HCT116 (cell line): ENCODE measurements at regions not wholly inside any gene's neighbourhood (a gene's known extent, or its start where the extent isn't known, plus 50 kb on each side); places are given as distances from the start of the nearest gene placed in this dataset.

Source experiments
- ATAC-seq: fragments of 200-7000 bp; cut with Tn5 transposase; 2 replicates; pipeline ENCODE4 v1.9.1; 2020; ENCODE audit warnings: mild to moderate bottlenecking, moderate library complexity
- BruUV-seq: library from RNA; stranded (reverse); fragments of 400-500 nt; replicated peaks from 2 replicates; lab custom pipeline; 2021; lab: Mats Ljungman, UMichigan
- CTCF ChIA-PET: fragments of 300-600 bp; sonication (Branson Sonifier 250); formaldehyde crosslinking; loops from one replicate; lab custom pipeline; 2021; ENCODE audit warnings: antibody characterized with exemption; lab: Charles Lee
- POLR2A ChIA-PET: fragments of 300-600, 350-600 bp; sonication (Branson Sonifier 250); formaldehyde crosslinking; loops from one replicate; lab custom pipeline; 2021; ENCODE audit warnings: antibody characterized with exemption; lab: Charles Lee
- RAD21 ChIA-PET, 2 experiments: fragments of 300-600 bp; sonication (Branson Sonifier 250); formaldehyde crosslinking; loops; one replicate each; lab custom pipeline; 2023; ENCODE audit warnings: low total read pairs in 2 of 2; ENCODE audit not compliant: uncharacterized antibody in 2 of 2, unreplicated experiment in 2 of 2, low non-redundant PET in 1 of 2; lab: Charles Lee
- DNase-seq: peaks from one replicate; pipeline ENCODE4 v3.0.0-alpha.2; 2010; ENCODE audit warnings: low read depth, low spot score
- H2AFZ ChIP-seq: fragments of 200-600 bp; shearing (Covaris generic), sonication (generic); 2 replicates; pipeline ENCODE4 v1.6.1; 2017; ENCODE audit warnings: low read depth, mixed run types, mixed read lengths, antibody characterized with exemption, low read length; ENCODE audit not compliant: poor library complexity, severe bottlenecking
- H3K27ac ChIP-seq: 2 replicates; pipeline ENCODE4 v1.5.1; 2012; ENCODE audit warnings: low read depth, low read length
- H3K27me3 ChIP-seq: fragments of 200-600 bp; sonication (generic); 2 replicates; pipeline ENCODE4 v1.6.1; 2016; ENCODE audit warnings: mixed run types, low read length, mixed read lengths; ENCODE audit not compliant: insufficient read depth
- H3K36me3 ChIP-seq, 2 experiments: fragments of 200-500 bp in 1 of 2; fragments of 200-600 bp in 1 of 2; sonication (Bioruptor generic) in 1 of 2; sonication (generic) in 1 of 2; 2 replicates each; pipeline versions ENCODE4 v1.5.1 to v1.6.1; 2014 to 2016; ENCODE audit warnings: low read length in 2 of 2, inconsistent platforms in 1 of 2, mixed read lengths in 1 of 2, mixed run types in 1 of 2; ENCODE audit not compliant: insufficient read depth in 2 of 2, control insufficient read depth in 1 of 2
- H3K4me1 ChIP-seq, 2 experiments: fragments of 200-600 bp in 1 of 2; sonication (generic) in 1 of 2; 2 replicates each; pipeline versions ENCODE4 v1.5.1 to v1.6.1; 2012 to 2017; ENCODE audit warnings: low read length in 2 of 2, inconsistent platforms in 1 of 2, mild to moderate bottlenecking in 1 of 2, mixed read lengths in 1 of 2, mixed run types in 1 of 2, moderate library complexity in 1 of 2; ENCODE audit not compliant: insufficient read depth in 2 of 2, control insufficient read depth in 1 of 2
- H3K4me2 ChIP-seq: fragments of 200-600 bp; sonication (generic); 2 replicates; pipeline ENCODE4 v1.6.1; 2017; ENCODE audit warnings: mixed run types, low read length, mixed read lengths
- H3K4me3 ChIP-seq, 2 experiments: fragments of 200-600 bp in 1 of 2; sonication (generic) in 1 of 2; replicated peaks in 1 of 2; 2 replicates each; pipeline ENCODE4 v1.5.1; 2011 to 2016; ENCODE audit warnings: low read length in 2 of 2, control low read depth in 1 of 2, low read depth in 1 of 2, mild to moderate bottlenecking in 1 of 2, mixed read lengths in 1 of 2, mixed run types in 1 of 2
- H3K79me2 ChIP-seq: fragments of 200-600 bp; sonication (generic); 2 replicates; pipeline ENCODE4 v1.6.1; 2017; ENCODE audit warnings: mild to moderate bottlenecking, mixed run types, low read length, moderate library complexity, mixed read lengths; ENCODE audit not compliant: insufficient read depth
- H3K9ac ChIP-seq: fragments of 200-600 bp; sonication (generic); 2 replicates; pipeline ENCODE4 v1.6.1; 2016; ENCODE audit warnings: low read length, mixed read lengths
- H3K9me2 ChIP-seq: fragments of 200-600 bp; sonication (generic), shearing (Covaris generic); 2 replicates; pipeline ENCODE4 v1.6.1; 2017; ENCODE audit warnings: mixed run types, mild to moderate bottlenecking, moderate library complexity; ENCODE audit not compliant: insufficient read depth
- H3K9me3 ChIP-seq, 2 experiments: fragments of 200-500 bp in 1 of 2; fragments of 200-600 bp in 1 of 2; sonication (Bioruptor generic) in 1 of 2; sonication (generic) in 1 of 2; 2 replicates each; pipeline ENCODE4 v1.6.1; 2014 to 2017; ENCODE audit warnings: low read length in 2 of 2, mixed read lengths in 2 of 2, inconsistent platforms in 1 of 2, low read depth in 1 of 2, mild to moderate bottlenecking in 1 of 2, mixed run types in 1 of 2, moderate library complexity in 1 of 2; ENCODE audit not compliant: control insufficient read depth in 1 of 2, insufficient read depth in 1 of 2
- H4K20me1 ChIP-seq: fragments of 200-600 bp; sonication (generic), shearing (Covaris generic); 2 replicates; pipeline ENCODE4 v1.6.1; 2017; ENCODE audit warnings: mixed run types, mild to moderate bottlenecking, moderate library complexity; ENCODE audit not compliant: insufficient read depth
- CBX3 ChIP-seq: IDR thresholded peaks from 2 replicates; pipeline ENCODE4 v1.6.1; 2012; ENCODE audit warnings: low read depth
- CEBPB ChIP-seq: IDR thresholded peaks from 2 replicates; pipeline ENCODE4 v1.6.1; 2012; ENCODE audit warnings: low read depth
- EGR1 ChIP-seq: IDR thresholded peaks from 2 replicates; pipeline ENCODE4 v1.6.1; 2012; ENCODE audit warnings: low read depth
- ELF1 ChIP-seq: IDR thresholded peaks from 2 replicates; pipeline ENCODE4 v1.6.1; 2012; ENCODE audit warnings: low read depth, borderline replicate concordance
- EZH2 ChIP-seq: fragments of 200-600 bp; sonication (generic); IDR thresholded peaks from 2 replicates; pipeline ENCODE4 v1.6.1; 2017; ENCODE audit warnings: antibody characterized with exemption, mixed run types
- EZH2phosphoT487 ChIP-seq: fragments of 200-600 bp; IDR thresholded peaks from 2 replicates; pipeline ENCODE4 v1.6.1; 2018; ENCODE audit warnings: antibody characterized with exemption, borderline replicate concordance
- FOSL1 ChIP-seq: IDR thresholded peaks from 2 replicates; pipeline ENCODE4 v1.6.1; 2012; ENCODE audit warnings: low read depth
- JUND ChIP-seq: IDR thresholded peaks from 2 replicates; pipeline ENCODE4 v1.6.1; 2012
- POLR2AphosphoS5 ChIP-seq: IDR thresholded peaks from 2 replicates; pipeline ENCODE4 v1.6.1; 2011; ENCODE audit warnings: mild to moderate bottlenecking, low read depth, low read length, moderate library complexity
- RAD21 ChIP-seq: IDR thresholded peaks from 2 replicates; pipeline ENCODE4 v1.6.1; 2012; ENCODE audit warnings: low read depth, mild to moderate bottlenecking
- SIN3A ChIP-seq: IDR thresholded peaks from 2 replicates; pipeline ENCODE4 v1.6.1; 2012; ENCODE audit warnings: low read depth
- SRF ChIP-seq: IDR thresholded peaks from 2 replicates; pipeline ENCODE4 v1.6.1; 2012; ENCODE audit warnings: low read depth
- TCF7L2 ChIP-seq: IDR thresholded peaks from 2 replicates; pipeline ENCODE4 v1.7.0; 2011; ENCODE audit warnings: borderline replicate concordance, inconsistent platforms; ENCODE audit not compliant: insufficient read depth, insufficient read length; ENCODE audit errors: extremely low read depth
- YY1 ChIP-seq: IDR thresholded peaks from 2 replicates; pipeline ENCODE4 v1.6.1; 2011; ENCODE audit warnings: low read length, low read depth, moderate library complexity, mild to moderate bottlenecking; ENCODE audit not compliant: insufficient replicate concordance; ENCODE audit errors: extremely low read depth
- ZBTB33 ChIP-seq: IDR thresholded peaks from 2 replicates; pipeline ENCODE4 v1.6.1; 2011; ENCODE audit warnings: mild to moderate bottlenecking, low read length, moderate library complexity; ENCODE audit not compliant: insufficient replicate concordance; ENCODE audit errors: extremely low read depth
- ZFX ChIP-seq: fragments of 450-650 bp; IDR thresholded peaks from 2 replicates; pipeline ENCODE4 v1.6.1; 2017
- ZNF274 ChIP-seq: fragments of 200-500 bp; sonication (Bioruptor generic); IDR thresholded peaks from 2 replicates; pipeline ENCODE4 v1.6.1; 2014; ENCODE audit warnings: mild to moderate bottlenecking, low read depth, low read length, inconsistent platforms
- intact Hi-C: fragments of 100-400 bp; cut with micrococcal nuclease; formaldehyde crosslinking; loops from 2 replicates; pipeline ENCODE4 v1.10.0; 2022
- TF ChIP-seq, protein P1 (sequence below): IDR thresholded peaks from 2 replicates; pipeline ENCODE4 v1.6.1; 2012
- TF ChIP-seq, protein P2 (sequence below), 3 experiments: fragments of 200-600 bp in 1 of 3; sonication (generic) in 1 of 3; IDR thresholded peaks in 2 of 3; conservative IDR thresholded peaks in 1 of 3; 2 replicates each; pipeline ENCODE4 v1.5.1; 2012 to 2017; ENCODE audit warnings: low read depth in 2 of 3, low read length in 2 of 3, antibody characterized with exemption in 1 of 3, borderline replicate concordance in 1 of 3, control low read depth in 1 of 3, mild to moderate bottlenecking in 1 of 3, mixed read lengths in 1 of 3, mixed run types in 1 of 3, moderate library complexity in 1 of 3; ENCODE audit not compliant: insufficient read depth in 1 of 3
- TF ChIP-seq, protein P3 (sequence below): IDR thresholded peaks from 2 replicates; pipeline ENCODE4 v1.6.1; 2012

GRCh38 chr6:125485757-125486156 is 184.0 kb upstream of the HDDC2 start (continued):
- TF ChIP-seq, protein P1, sequence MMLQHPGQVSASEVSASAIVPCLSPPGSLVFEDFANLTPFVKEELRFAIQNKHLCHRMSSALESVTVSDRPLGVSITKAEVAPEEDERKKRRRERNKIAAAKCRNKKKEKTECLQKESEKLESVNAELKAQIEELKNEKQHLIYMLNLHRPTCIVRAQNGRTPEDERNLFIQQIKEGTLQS, result no peak
- no peak for TF ChIP-seq TCF7L2

GRCh38 chr6:125486881-125487280 is 185.1 kb upstream of the HDDC2 start:
- no peaks in the 10 kb centered on the region for H3K36me3 ChIP-seq
- ChIA-PET POLR2A (no interaction called here), RAD21 (no interaction called here), CTCF (no interaction called here)
- H3K9me3 ChIP-seq, result no peaks in the 10 kb centered on the region
- DNase-seq, result no peak
- no peaks in the 10 kb centered on the region for H3K4me1 ChIP-seq
- H3K27ac ChIP-seq, result no peak overlapping the region
- H3K4me3 ChIP-seq, result no peak overlapping the region
- no peaks in the 10 kb centered on the region for H3K9me2 ChIP-seq
- ATAC-seq, result no peak
- intact Hi-C loops, result no loop called here
- peaks cover 28% of the 10 kb centered on the region for H3K27me3 ChIP-seq
- no TSS peak for BruUV-seq
- no peak overlapping the region for H2AFZ ChIP-seq
- H3K79me2 ChIP-seq, result no peaks in the 10 kb centered on the region
- no peak overlapping the region for H3K4me2 ChIP-seq
- H4K20me1 ChIP-seq, result no peaks in the 10 kb centered on the region
- no peak overlapping the region for H3K9ac ChIP-seq
- no peak for TF ChIP-seq SIN3A
- TF ChIP-seq, protein P1, result no peak
- TF ChIP-seq CEBPB, result no peak
- TF ChIP-seq, protein P2, sequence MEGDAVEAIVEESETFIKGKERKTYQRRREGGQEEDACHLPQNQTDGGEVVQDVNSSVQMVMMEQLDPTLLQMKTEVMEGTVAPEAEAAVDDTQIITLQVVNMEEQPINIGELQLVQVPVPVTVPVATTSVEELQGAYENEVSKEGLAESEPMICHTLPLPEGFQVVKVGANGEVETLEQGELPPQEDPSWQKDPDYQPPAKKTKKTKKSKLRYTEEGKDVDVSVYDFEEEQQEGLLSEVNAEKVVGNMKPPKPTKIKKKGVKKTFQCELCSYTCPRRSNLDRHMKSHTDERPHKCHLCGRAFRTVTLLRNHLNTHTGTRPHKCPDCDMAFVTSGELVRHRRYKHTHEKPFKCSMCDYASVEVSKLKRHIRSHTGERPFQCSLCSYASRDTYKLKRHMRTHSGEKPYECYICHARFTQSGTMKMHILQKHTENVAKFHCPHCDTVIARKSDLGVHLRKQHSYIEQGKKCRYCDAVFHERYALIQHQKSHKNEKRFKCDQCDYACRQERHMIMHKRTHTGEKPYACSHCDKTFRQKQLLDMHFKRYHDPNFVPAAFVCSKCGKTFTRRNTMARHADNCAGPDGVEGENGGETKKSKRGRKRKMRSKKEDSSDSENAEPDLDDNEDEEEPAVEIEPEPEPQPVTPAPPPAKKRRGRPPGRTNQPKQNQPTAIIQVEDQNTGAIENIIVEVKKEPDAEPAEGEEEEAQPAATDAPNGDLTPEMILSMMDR (IDR thresholded peaks at IDR 0.05 in 2 of 3, conservative IDR thresholded peaks at IDR 0.05 in 1 of 3; ENCODE audit: borderline replicate concordance in 1 of 3, insufficient read depth in 1 of 3, low read depth in 2 of 3, low read length in 2 of 3), result no peak
- no peak for TF ChIP-seq ZBTB33
- TF ChIP-seq ZFX, result no peak
- no peak for TF ChIP-seq ZNF274
- TF ChIP-seq SRF, result no peak
- TF ChIP-seq POLR2AphosphoS5, result no peak
- TF ChIP-seq, protein P3, sequence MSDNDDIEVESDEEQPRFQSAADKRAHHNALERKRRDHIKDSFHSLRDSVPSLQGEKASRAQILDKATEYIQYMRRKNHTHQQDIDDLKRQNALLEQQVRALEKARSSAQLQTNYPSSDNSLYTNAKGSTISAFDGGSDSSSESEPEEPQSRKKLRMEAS, result no peak
- TF ChIP-seq EZH2, result no peak
- no peak for TF ChIP-seq CBX3
- TF ChIP-seq YY1, result no peak
- no peak for TF ChIP-seq FOSL1
- TF ChIP-seq RAD21, result no peak
- no peak for TF ChIP-seq JUND
- TF ChIP-seq EZH2phosphoT487, result no peak
- TF ChIP-seq ELF1, result no peak
- TF ChIP-seq EGR1, result no peak
